ENCODE measurements at regions not wholly inside any gene's neighbourhood (a gene's known extent, or its start where the extent isn't known, plus 50 kb on each side); places are given as distances from the start of the nearest gene placed in this dataset.
"Not testable (repeated sequence)": the region's sequence is repeated elsewhere in the genome, so short reads cannot be mapped to it uniquely, and the experiment has no call there.

- TF ChIP-seq CTCF (IDR thresholded peaks at IDR 0.05); RAD21 (IDR thresholded peaks at IDR 0.05; ENCODE audit: low read length); MXI1 (IDR thresholded peaks at IDR 0.05; ENCODE audit: low read depth, low read length); FOXM1 (IDR thresholded peaks at IDR 0.05; ENCODE audit: low read depth); RCOR1 (IDR thresholded peaks at IDR 0.05; ENCODE audit: low read length); EP300 (IDR thresholded peaks at IDR 0.05; ENCODE audit: borderline replicate concordance in 1 of 2, low read depth in 1 of 2, low read length in 1 of 2); ELF1 (IDR thresholded peaks at IDR 0.05); SIN3A (IDR thresholded peaks at IDR 0.05; ENCODE audit: borderline replicate concordance, low read depth, low read length): not testable (repeated sequence)
Measured at GRCh38 chr4:49218931-49219330, 232.9 kb downstream of the CWH43 start.

All from SK-N-SH (cell line).